Superior temporal gyrus (tissue), 1 donor: ENCODE measurements at regions not wholly inside any gene's neighbourhood (a gene's known extent, or its start where the extent isn't known, plus 50 kb on each side); places are given as distances from the start of the nearest gene placed in this dataset.
"Not testable (repeated sequence)": the region's sequence is repeated elsewhere in the genome, so short reads cannot be mapped to it uniquely, and the experiment has no call there.

ENCODE experiments used
- DNase-seq: peaks from one replicate; pipeline ENCODE4 v3.0.0-alpha.2; 2016; ENCODE audit errors: extremely low spot score

DNA sequence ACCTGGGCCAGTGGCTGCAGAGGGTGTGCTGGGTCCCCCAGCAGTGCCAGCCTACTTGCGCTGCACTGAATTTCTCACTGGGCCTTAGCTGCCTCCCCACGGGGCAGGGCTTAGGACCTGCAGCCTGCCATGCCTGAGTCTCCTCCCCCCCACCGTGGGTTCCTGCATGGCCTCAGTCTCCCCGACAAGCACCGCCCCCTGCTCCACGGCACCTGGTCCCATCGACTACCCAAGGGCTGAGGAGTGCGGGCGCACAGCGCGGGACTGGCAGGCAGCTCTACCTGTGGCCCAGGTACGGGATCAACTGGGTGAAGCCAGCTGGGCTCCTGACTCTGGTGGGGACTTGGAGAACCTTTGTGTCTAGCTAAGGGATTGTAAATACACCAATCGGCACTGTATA, 1143.6 kb downstream of the OTOL1 start:
- DNase-seq: not testable (repeated sequence)

DNA sequence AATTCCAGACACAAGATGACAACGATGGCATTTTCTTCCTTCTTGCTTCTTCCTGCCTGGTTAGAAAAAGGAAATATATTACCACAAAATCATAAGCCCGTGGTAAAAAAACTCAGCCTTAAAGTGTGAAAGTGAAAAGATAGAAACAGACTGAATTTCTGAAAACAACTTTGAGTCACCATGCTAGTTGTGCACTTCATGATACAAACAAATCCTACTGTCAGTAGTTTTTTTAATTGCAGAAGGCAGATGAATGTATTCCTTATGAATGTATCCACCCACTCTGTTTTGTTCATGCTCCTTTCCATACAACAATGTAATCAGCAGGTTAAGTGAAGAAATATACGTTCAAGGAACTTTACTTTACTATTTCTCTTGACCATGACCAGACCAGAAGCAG, 1144.7 kb downstream of the OTOL1 start:
- no peak for DNase-seq

DNA sequence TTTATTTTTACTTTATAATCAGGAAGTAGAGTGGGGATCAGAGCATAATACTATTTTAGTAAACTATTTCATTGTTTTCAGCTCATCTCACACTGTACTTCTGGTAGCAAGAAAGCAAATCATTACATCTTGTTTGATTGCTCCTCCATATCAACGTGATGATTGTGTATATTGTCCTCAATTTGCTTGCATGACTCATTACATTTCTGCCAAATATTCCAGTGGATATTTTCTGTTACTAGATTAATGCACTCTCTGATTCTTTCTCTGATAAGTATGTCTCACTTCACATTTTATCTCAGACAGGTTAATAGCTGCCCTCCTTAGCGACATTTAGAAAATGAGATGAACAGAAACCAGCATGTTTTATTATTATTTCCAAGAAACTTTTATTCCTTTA, 1145.3 kb downstream of the OTOL1 start:
- no peak for DNase-seq

DNA sequence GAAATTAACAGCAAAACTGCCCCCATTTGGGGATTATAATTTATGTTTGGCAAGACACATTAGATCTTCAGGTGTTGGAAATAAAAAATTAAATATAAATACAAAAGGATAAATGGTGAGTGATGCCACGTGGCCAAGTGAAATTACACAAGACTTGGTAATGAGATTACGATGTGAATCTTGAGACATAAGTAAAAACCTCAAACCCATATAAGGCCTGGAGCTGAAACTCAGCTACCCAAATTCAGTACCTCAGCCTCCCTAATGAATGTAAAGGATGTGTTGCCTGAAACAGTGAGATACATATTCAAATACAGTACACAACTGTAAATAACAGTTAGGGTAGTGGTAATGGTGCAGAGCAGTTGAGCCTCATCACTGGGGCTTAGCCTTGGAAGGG, 1146.6 kb downstream of the OTOL1 start:
- DNase-seq: no peak

DNA sequence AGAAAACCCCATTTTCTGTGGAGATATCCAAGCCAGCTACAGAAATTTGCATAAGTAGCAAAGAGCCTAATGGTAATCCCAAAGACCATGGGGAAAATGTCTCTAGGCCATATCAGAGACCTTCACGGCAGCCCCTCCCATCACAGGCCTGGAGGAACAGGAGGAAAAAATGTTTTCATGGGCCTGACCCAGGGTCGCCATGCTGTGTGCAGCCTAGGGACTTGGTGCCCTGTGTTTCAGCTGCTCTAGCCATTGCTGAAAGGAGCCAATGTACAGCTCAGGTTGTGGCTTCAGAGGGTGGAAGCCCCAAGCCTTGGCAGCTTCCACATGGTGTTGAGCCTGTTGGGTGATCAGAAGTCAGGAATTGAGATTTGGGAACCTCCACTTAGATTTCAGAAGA, 1150.7 kb downstream of the OTOL1 start:
- DNase-seq: no peak

DNA sequence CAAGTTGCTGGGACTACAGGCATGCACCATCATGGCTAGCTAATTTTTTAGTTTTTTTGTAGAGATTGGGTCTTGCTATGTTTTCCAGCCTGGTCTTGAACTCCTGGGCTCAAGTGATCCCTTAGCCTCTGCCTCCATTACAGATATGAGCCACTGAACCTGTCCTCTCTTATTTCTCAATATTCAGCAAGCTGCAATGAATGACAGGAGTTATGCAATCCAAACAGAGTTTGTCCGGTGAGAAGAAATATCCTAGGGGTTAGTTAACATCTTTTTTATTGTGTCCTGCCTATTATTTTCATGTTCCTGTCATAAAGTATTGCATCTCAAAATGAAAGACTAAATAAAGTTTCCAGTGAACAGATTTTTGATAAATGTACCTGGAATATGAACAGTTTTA, 1161.4 kb downstream of the OTOL1 start:
- no peak for DNase-seq

DNA sequence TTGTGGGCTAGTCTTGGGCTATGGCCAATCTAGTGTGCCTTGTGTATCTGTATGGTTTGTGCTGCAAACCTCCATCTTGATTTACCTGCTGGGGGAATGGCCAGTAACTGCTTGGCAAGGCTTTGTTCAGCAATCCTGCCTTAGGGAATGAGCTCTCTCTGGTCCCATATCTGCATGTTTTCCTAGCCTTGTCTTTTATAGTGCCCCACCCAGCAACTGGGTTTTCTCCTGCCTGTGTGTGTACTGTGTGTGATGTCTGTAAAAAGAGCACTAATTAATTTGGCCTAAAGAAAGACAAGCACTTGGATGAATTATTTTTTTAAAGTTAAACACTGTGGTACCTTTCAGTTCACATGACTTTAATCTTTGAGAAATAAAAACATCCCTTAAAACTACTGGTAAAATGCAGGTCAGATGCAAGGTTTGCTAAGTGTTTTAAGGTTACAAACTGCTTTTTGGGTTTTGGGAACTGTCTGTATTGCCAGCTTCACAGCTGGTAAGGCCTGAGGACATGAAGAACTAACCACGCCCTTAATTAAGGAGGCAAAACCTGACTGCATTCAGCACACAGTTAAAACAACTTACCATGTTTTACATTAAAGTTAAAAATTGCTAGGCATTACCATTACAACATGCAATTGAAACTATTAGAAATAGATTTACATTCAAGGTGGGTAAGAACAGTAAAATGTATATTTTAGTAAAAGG, 1169.2 kb downstream of the OTOL1 start:
- no peak for DNase-seq

DNA sequence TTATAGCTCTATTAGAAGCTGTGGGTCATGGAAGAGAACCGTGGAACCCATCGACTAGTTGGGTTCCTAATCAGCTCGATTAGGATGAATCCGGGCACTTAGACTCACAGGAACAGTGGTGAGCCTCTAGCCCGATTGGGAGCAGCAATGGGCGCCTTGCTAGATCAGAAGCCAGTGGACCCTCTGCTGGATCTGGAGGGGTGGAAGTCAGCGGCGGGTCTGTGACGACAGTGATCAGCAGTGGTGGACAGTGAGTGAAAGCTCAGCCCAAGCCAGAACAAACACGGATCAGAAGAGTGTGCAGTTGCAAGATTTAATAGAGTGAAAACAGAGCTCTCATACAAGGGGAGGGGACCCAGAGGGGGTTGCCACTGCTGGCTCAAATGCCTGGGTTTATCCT, 1170.2 kb downstream of the OTOL1 start:
- DNase-seq: no peak

DNA sequence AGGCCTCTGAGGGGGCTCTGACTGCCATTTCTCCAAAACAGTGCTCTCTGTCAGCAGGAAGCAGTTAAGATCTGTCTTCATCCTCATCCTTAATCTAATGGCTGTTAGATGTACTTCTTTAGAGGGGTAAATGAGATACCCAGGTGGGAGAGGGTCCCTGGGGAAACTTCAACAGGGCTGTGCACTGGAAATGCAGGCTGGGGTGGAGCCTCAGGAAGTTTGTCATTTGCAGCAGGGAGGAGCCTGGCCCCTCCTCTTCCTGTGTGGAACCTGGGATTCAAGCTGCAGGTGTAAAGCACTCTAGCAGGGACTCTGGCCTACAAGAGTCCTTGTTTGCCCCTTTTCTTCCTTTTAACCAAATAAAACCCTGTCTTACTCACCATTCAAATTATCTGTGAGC, 1173.6 kb downstream of the OTOL1 start:
- no peak for DNase-seq

DNA sequence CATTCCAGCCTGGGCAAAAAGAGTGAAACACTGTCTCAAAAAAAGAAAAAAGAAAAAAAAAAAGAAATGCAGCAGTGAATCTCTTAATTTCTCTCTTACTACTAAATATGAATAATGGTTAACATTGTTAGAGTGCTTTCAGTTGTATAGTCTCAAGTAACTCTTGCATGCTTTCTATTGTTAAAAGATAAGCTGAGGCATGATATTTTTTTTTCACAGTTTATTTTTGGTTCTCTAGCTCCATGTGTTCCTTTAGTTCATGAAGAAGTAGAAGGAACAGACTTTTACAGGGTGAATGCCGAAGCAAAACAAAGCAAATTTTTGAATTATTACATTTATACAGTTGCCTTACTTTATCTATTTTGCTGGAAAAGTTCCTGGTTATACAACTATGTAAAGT, 1180.9 kb downstream of the OTOL1 start:
- no peak for DNase-seq

DNA sequence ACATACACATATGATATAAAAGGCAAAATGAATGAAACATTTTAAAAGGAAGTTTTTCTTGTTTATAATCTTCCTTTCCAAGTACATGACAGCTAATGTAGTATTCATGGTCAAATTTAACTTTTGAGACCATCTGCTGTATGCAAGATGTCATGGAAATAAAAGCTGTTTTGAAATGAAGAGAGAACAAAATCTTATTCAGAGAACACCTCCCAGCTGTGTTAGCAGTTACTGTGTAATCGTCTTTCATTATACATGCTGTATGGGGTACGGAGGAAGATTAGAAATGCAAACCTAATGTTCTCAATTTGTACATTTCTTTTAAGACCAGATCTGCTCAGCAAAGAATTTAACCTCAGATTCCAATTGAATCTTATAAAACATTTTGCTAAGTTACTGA, 1182.3 kb downstream of the OTOL1 start:
- DNase-seq: no peak

DNA sequence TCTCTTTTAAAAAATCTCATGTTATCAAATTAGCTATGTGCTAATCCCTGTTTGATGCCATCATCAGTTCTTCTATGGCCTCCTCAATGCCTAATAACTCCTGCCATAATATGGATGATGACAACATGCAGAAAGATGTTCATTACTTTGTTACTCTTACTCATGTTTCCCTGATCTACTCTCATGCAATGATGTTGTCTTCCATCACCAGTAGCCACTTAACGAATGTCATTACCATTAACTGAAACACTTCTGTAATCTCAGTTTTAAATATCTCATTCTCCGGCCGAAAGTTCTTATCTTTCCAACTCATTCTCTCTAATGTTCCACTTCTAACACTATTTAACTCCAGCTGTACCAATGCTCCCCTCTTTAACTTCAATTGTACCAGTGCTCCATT, 1187.7 kb downstream of the OTOL1 start:
- no peak for DNase-seq

DNA sequence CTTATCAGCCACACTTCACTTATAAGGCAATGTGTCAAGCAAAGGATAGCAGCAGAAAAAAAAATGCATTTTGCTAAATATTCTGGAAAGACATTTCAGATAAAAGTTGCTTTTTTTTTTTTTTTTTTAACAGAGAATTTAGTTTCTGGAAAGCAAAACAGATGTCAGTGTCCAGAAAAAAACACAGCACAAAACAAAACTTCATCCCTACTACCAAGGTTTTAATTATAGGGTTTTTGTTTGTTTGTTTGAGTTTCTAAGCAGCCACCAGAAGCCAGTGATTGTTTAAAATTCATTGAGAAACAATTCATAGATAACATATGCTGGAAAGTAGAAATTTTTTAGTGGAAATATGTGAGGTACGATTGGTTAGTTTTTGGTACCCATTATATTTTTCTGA, 1202.7 kb downstream of the OTOL1 start:
- no peak for DNase-seq

DNA sequence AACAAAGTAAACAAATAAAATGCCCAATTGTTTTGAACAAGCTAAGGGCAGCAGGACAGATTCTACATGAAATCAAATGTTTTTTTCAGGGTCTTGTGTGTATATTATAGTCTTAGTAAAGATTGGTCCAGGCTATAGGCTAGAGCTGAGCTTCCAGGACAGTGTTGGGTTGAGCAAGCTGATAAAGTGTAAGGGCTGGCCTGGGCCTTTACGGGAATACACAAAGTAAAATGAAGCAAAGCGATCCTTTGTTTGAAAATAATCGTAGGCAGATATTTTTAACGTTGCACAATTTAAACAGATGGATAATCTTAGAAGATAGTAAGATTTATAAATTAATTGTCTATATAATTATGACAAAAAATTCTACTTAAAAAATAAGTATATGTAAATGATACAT, 1204.6 kb downstream of the OTOL1 start:
- DNase-seq: no peak

DNA sequence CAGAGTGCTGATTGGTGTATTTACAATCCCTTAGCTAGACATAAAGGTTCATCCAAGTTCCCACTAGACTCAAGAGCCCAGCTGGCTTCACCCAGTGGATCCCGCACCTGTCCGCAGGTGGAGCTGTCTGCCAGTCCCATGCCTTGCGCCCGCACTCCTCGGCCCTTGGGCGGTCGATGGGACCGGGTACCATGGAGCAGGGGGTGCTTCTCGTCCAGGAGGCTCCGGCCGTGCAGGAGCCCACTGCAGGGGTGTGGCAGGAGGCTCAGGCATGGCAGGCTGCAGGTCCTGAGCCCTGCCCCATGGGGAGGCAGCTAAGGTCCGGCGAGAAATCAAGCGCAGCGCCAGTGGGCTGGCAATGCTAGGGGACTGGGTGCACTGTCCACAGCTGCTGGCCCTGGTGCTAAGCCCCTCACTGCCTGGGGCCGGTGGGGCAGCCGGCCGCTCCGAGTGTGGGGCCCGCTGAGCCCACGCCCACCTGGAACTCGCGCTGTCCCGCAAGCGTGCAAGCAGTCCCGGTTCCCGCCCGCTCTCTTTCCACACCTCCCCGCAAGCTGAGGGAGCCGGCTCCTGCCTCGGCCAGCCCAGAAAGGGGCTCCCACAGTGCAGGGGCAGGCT, 1206.3 kb downstream of the OTOL1 start:
- DNase-seq: no peak

DNA sequence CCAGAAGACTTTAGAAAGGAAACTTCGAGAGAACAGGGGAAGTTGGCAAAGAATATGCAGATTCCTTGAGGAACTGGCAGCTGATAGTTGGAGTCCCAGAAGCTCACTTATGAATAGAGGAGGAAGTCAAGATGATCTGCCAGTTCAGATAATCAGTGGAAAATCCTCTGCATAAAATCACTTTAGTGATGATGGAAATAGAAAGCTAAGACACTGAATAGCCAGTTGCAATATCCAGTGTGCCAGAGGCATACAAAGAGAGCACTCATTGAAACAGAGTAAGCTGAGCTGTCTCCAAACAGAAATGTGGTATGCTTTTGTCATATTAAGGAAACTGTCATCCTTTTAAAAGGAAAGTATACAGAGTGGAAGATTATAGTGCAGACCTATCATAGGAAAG, 1207.6 kb downstream of the OTOL1 start:
- DNase-seq: no peak

DNA sequence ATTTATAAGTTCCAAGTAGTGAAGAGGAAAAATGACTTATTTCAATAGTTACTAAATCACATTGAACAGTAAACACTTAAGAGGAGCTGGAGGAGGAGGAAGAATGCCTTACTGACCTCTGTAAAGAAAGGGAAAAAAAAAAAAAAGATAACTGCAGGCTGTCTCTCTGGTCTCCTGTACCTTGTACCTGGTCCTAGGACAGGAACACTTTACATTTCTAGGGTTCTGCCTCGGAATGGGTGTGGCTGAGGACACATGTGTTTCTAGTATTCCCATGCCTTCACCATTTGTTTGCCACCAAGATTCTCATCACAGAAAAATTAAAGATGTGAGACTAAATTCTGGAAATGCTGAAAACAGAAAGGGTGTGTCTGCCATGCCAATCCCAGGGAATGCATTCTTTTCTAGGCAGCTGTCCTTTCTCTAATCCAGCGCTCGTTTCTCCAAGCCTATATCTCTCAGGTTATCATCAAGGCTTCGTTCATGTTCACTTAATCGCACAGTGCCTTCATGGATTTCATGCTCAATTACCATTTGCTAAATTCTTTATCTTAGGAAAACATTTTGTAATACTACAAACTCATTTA, 1208.3 kb downstream of the OTOL1 start:
- DNase-seq: no peak

DNA sequence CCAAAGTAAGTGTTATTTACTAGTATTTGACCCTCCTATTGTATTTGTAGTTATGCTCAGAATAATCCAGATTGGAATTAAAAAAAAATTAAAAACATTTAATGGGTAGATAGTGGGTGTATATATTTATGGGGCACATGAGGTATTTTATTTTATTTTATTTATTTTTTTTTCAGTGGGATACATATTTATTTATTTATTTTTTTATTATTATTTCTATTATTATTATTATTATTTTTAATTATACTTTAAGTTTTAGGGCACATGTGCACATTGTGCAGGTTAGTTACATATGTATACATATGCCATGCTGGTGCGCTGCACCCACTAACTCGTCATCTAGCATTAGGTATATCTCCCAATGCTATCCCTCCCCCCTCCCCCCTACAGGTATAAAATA, 1211.8 kb downstream of the OTOL1 start:
- not testable (repeated sequence) for DNase-seq

DNA sequence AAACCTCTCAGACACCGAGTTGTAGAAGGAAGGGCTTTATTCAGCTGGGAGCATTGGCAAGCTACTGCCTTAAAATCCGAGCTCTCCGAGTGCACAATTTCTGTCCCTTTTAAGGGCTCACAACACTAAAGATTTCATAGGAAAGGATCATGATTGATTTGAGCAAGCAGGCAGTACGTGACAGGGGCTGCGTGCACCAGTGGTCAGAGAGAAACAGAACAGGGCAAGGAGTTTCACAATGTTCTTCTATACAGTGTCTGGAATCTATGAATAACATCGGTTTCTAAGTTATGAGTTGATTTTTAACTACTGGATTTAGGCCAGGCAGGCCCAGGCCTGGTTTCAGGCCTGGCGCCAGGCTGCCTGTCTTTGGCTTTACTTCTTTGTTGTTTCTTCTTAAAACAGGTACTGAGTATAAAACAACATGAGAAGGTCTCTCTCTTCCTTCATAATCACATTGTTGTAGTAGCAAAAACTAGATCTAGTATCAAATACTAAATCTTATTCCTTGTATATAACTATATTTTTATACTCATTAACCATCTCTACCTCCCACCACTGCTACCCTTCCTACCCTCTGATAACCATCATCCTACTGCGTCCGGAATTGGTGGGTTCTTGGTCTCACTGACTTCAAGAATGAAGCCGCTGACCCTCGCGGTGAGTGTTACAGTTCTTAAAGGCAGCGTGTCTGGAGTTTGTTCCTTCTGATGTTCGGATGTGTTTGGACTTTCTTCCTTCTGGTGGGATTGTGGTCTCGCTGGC, 1212.5 kb downstream of the OTOL1 start:
- DNase-seq: not testable (repeated sequence)

DNA sequence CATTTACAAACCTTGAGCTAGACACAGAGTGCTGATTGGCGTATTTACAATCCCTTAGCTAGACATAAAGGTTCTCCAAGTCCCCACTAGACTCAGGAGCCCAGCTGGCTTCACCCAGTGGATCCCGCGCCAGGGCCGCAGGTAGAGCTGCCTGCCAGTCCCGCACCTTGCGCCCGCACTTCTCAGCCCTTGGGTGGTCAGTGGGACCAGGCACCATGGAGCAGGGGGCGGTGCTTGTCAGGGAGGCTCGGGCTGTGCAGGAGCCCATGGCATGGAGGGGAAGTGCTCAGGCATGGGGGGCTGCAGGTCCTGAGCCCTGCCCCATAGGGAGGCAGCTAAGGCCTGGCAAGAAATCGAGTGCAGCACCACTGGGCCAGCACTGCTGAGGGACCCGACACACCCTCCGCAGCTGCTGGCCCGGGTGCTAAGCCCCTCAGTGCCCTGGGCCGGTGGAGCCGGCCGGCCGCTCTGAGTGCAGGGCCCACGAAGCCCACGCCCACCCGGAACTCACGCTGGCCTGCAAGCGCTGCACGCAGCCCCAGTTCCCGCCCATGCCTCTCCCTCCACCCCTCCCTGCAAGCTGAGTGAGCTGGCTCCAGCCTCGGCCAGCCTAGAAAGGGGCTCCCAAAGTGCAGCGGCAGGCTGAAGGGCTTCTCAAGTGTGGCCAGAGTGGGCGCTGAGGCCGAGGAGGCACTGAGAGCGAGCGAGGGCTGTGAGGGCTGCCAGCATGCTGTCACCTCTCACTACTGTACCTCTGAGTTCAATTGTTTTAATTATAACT, 1213.9 kb downstream of the OTOL1 start:
- DNase-seq: no peak

DNA sequence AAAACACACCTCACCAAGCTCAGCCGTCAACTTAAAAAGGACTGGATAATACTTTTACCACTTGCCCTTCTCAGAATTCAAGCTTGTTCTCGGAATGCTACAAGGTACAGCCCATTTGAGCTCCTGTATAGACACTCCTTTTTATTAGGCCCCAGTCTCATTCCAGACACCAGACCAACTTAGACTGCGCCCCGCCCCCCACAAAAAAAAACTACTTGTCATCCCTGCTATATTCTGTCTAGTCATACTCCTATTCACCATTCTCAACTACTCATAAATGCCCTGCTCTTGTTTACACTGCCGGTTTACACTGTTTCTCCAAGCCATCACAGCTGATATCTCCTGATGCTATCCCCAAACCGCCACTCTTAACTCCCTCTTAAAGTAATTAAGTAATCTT, 1220.5 kb downstream of the OTOL1 start:
- DNase-seq: not testable (repeated sequence)

DNA sequence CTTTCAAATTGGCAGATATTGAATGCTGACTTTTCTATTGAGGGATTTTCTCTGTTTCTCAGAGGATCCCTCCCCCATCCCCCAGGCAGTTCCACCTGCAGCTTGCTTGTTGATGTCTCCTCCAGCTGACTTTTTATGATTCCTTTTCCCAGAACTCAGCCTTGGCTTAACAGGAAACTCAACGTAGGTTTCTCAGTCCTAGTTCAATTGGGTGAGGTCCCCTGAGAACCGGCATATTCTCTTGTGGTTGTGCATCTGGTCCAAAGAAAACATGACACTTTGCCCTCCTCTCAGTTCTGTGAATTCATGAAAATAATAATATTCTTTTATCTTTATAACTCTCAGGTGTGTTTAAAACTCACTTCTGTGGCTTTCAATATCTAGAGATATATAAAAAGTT, 1222.1 kb downstream of the OTOL1 start:
- no peak for DNase-seq
